ENCODE measurements at regions not wholly inside any gene's neighbourhood (a gene's known extent, or its start where the extent isn't known, plus 50 kb on each side); places are given as distances from the start of the nearest gene placed in this dataset.

DNA sequence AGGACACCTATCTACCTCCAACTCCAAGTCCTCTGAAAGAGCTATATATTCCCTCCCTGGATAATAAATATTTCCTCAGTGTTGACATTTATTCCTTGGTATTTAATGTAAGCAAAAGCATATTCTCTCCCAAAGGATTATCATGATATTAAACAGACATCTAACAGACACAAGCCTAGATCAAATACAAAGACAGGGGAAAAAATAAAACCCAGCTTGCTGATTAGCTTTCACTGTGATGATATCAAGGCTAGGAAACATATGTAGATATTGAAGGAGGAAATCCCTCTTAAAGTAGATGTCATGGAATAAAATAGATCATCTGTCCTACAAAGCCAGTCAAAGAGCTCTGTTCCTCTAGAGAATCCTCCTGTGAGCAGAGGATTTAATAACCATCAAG is 95.2 kb downstream of the CRPPA start:
- Histone ChIP-seq H3K4me3 (ENCODE audit: low read depth, low read length) (no peak overlapping the region), H3K36me3 (ENCODE audit: control insufficient read depth, insufficient read depth, low read length) (no peaks in the 10 kb centered on the region), H3K27me3 (ENCODE audit: control insufficient read depth, insufficient read depth, low read length) (no peaks in the 10 kb centered on the region)
- POLR2A ChIA-PET: no interaction called here
- CTCF ChIA-PET: no interaction called here
- TF ChIP-seq, protein P1, sequence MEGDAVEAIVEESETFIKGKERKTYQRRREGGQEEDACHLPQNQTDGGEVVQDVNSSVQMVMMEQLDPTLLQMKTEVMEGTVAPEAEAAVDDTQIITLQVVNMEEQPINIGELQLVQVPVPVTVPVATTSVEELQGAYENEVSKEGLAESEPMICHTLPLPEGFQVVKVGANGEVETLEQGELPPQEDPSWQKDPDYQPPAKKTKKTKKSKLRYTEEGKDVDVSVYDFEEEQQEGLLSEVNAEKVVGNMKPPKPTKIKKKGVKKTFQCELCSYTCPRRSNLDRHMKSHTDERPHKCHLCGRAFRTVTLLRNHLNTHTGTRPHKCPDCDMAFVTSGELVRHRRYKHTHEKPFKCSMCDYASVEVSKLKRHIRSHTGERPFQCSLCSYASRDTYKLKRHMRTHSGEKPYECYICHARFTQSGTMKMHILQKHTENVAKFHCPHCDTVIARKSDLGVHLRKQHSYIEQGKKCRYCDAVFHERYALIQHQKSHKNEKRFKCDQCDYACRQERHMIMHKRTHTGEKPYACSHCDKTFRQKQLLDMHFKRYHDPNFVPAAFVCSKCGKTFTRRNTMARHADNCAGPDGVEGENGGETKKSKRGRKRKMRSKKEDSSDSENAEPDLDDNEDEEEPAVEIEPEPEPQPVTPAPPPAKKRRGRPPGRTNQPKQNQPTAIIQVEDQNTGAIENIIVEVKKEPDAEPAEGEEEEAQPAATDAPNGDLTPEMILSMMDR (IDR thresholded peaks at IDR 0.05; ENCODE audit: insufficient read depth, low read depth, low read length): no peak
- no peak for DNase-seq (ENCODE audit: low read depth)

DNA sequence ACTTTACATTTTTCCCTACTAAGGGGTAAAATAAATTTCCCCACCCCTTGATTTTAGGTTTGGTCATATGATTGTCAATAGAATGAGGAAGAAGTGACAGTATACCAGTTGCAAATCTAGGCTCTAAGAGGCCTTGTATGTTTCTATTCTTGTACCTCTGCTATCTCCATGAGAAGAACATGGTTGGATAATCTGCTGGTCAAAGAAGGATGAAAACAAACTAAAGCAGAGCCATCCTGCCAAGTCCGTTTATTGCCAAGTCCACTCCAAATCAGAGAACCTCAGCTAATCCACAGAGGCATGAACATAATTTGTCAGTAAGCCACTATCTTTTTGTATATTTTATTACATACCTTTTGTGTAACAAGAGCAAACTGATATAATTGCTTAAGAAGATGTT is 98.0 kb downstream of the CRPPA start:
- Histone ChIP-seq H3K36me3 (ENCODE audit: control insufficient read depth, insufficient read depth, low read length) (no peaks in the 10 kb centered on the region), H3K27me3 (ENCODE audit: control insufficient read depth, insufficient read depth, low read length) (no peaks in the 10 kb centered on the region), H3K4me3 (ENCODE audit: low read depth, low read length) (no peak overlapping the region)
- ChIA-PET POLR2A (no interaction called here), CTCF (no interaction called here)
- TF ChIP-seq, protein P1 (IDR thresholded peaks at IDR 0.05; ENCODE audit: insufficient read depth, low read depth, low read length): no peak
- no peak for DNase-seq (ENCODE audit: low read depth)

DNA sequence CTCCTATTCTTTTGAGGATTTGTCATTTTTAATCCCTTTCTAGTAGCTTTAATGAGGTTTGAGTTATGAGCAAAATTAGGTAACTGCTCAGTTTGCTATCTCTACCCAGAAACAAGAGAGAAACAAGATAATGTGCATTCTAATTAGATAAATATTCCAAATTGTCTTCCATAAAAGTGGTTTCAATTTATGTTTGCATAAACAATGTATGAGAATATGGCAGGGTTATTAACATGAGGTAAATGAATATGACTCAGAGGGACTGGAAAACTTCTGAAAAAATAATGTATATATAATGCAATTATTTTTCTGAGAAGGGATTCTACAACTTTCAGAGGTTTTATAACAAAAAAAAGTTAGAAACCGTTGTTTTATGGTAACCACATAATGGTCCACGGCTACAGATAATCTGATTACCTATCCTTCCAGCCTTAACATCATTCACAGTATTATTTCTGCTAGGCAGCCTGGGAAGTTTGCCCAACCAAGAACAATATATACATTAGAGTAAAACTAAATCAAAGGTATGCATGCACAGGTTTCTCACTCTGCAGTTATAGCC is 101.2 kb downstream of the CRPPA start:
- H3K36me3 ChIP-seq (ENCODE audit: control insufficient read depth, insufficient read depth, low read length): no peaks in the 10 kb centered on the region
- H3K27me3 ChIP-seq (ENCODE audit: control insufficient read depth, insufficient read depth, low read length): no peaks in the 10 kb centered on the region
- ChIA-PET POLR2A (no interaction called here), CTCF (no interaction called here)
- no peak for DNase-seq (ENCODE audit: low read depth)
- no peak overlapping the region for H3K4me3 ChIP-seq (ENCODE audit: low read depth, low read length)
- TF ChIP-seq, protein P1 (IDR thresholded peaks at IDR 0.05; ENCODE audit: insufficient read depth, low read depth, low read length): no peak

DNA sequence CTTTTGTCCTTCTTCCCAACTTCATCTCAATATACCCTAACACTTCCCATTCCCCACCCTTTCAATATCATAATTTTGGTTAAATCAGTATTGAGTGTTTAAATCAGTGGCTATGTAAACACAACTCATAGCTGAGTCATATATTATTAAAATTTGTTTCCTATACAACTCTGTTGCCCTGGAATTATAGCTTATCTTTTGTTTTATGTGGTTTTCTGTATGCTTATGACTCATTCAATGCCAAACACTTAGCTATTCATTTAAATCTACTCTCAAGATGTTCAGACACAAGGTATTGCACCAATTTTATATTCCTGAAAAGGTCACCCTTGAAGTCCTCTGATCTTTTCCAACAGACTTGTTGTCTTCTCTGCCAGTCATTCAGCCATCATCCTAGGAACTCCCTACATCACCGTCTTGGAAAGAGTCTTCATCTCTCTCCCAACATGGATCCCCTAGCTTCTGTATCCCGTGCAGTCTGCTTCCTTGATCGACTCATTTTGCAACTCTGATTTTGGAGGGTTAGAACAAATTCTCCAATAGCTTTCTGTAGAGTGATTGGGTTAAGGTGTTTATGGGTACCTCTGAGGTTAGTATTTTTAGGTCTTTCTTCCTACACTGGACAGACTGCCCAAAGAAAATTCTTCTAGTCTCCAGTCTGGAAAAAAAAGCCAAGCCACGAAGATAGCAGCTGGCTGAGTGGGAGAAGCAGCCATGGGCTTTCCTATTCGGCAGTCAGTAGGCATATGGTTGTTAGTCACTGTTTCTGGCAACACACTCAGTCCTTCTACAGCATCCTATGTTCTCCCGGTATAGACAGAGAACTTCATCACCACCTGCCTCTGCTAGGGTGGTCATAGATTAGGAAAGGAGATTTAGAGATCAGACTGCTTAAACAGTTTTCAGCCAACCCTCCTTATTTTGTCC is 102.1 kb downstream of the CRPPA start:
- TF ChIP-seq, protein P1 (IDR thresholded peaks at IDR 0.05; ENCODE audit: insufficient read depth, low read depth, low read length): no peak
- Histone ChIP-seq H3K27me3 (ENCODE audit: control insufficient read depth, insufficient read depth, low read length) (no peaks in the 10 kb centered on the region), H3K36me3 (ENCODE audit: control insufficient read depth, insufficient read depth, low read length) (no peaks in the 10 kb centered on the region), H3K4me3 (ENCODE audit: low read depth, low read length) (no peak overlapping the region)
- ChIA-PET CTCF (interaction anchor here (0.7 kb wide), 1 partner anchor 27 kb away, joined by 3 read pairs; no protein-coding TSS in a partner anchor), POLR2A (no interaction called here)
- no peak for DNase-seq (ENCODE audit: low read depth)

DNA sequence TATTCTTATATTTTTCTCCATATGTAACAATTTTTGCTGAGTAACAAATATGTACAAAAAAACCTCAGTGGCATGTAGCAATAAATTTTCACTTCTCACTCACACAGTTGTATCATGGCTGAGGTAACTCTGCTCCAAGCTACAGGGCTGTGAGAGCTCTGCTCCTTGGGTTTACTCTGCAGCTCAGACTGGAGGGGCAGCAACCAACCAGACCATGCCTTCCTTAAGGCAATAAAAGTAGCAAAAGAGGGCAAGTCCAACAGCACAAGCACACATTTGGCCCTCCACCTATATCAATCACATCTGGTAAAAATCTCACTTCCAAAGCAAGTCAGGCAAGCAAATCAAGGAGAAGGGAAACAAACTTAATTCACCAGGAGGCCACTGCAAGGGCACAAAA is 102.9 kb downstream of the CRPPA start:
- ChIA-PET POLR2A (no interaction called here), CTCF (interaction anchor here (0.7 kb wide), 1 partner anchor 27 kb away, joined by 3 read pairs; no protein-coding TSS in a partner anchor)
- Histone ChIP-seq H3K36me3 (ENCODE audit: control insufficient read depth, insufficient read depth, low read length) (no peaks in the 10 kb centered on the region), H3K27me3 (ENCODE audit: control insufficient read depth, insufficient read depth, low read length) (no peaks in the 10 kb centered on the region), H3K4me3 (ENCODE audit: low read depth, low read length) (no peak overlapping the region)
- DNase-seq (ENCODE audit: low read depth): no peak
- TF ChIP-seq, protein P1 (IDR thresholded peaks at IDR 0.05; ENCODE audit: insufficient read depth, low read depth, low read length): no peak
